GM23338 (cell line): ENCODE measurements at regions not wholly inside any gene's neighbourhood (a gene's known extent, or its start where the extent isn't known, plus 50 kb on each side); places are given as distances from the start of the nearest gene placed in this dataset.

ENCODE experiments used
- POLR2AphosphoS5 ChIP-seq: IDR thresholded peaks from 2 replicates; pipeline ENCODE4 v1.6.1; 2016; ENCODE audit warnings: antibody characterized with exemption, low read depth
- TF ChIP-seq, protein P1 (sequence below), 2 experiments: fragments of 200-600 bp in 1 of 2; sonication (generic) in 1 of 2; conservative IDR thresholded peaks; 2 replicates each; pipeline versions ENCODE4 v1.5.1 to v1.6.1; 2016 to 2017; ENCODE audit warnings: antibody characterized with exemption in 2 of 2, low read depth in 2 of 2, mild to moderate bottlenecking in 2 of 2, moderate library complexity in 1 of 2

DNA sequence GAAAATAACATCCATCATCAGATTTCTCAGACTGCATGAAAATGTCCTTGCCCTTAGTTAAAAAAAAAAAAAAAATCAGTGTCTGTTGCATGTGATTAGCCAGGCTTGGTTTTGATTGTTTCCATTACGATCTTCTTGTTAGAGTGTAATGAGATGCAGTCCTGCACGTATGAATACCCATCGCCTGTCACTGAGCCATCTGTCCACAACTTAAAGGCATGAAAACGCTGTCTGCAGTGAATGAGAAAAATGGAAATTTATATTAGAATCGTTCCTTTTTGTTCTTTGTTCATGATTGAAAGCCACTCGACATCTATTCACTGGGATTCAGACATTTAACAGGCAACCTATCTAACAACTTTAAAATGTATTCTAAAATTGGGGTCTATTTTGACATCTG is 521.7 kb upstream of the SPHKAP start:
- no peak for TF ChIP-seq POLR2AphosphoS5
- TF ChIP-seq, protein P1, sequence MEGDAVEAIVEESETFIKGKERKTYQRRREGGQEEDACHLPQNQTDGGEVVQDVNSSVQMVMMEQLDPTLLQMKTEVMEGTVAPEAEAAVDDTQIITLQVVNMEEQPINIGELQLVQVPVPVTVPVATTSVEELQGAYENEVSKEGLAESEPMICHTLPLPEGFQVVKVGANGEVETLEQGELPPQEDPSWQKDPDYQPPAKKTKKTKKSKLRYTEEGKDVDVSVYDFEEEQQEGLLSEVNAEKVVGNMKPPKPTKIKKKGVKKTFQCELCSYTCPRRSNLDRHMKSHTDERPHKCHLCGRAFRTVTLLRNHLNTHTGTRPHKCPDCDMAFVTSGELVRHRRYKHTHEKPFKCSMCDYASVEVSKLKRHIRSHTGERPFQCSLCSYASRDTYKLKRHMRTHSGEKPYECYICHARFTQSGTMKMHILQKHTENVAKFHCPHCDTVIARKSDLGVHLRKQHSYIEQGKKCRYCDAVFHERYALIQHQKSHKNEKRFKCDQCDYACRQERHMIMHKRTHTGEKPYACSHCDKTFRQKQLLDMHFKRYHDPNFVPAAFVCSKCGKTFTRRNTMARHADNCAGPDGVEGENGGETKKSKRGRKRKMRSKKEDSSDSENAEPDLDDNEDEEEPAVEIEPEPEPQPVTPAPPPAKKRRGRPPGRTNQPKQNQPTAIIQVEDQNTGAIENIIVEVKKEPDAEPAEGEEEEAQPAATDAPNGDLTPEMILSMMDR (conservative IDR thresholded peaks at IDR 0.05; ENCODE audit: low read depth in 2 of 2), result no peak
